Liver (tissue), 8 donors: ENCODE measurements at regions not wholly inside any gene's neighbourhood (a gene's known extent, or its start where the extent isn't known, plus 50 kb on each side); places are given as distances from the start of the nearest gene placed in this dataset.

Source experiments
- DNase-seq: peaks from one replicate; pipeline ENCODE4 v3.0.0-alpha.2; 2017; ENCODE audit warnings: low spot score
- H3K27ac ChIP-seq, 2 donors: one replicate each; pipeline ENCODE4 v1.7.0; 2013; ENCODE audit warnings: inconsistent platforms in 2 of 2, low read length in 2 of 2, control low read depth in 1 of 2, low read depth in 1 of 2, mild to moderate bottlenecking in 1 of 2
- H3K27me3 ChIP-seq, 4 donors: one replicate each; pipeline versions ENCODE4 v1.6.1 to v1.7.0; 2013; ENCODE audit warnings: low read length in 3 of 4, inconsistent platforms in 1 of 4, mild to moderate bottlenecking in 1 of 4, moderate library complexity in 1 of 4; ENCODE audit not compliant: control insufficient read depth in 4 of 4, insufficient read depth in 4 of 4
- H3K36me3 ChIP-seq, 4 donors: one replicate each; pipeline versions ENCODE4 v1.6.1 to v1.7.0; 2013; ENCODE audit warnings: low read length in 3 of 4, mild to moderate bottlenecking in 3 of 4, low read depth in 1 of 4, moderate library complexity in 1 of 4; ENCODE audit not compliant: control insufficient read depth in 4 of 4, insufficient read depth in 3 of 4
- H3K4me1 ChIP-seq, 4 donors: one replicate each; pipeline versions ENCODE4 v1.6.1 to v1.7.0; 2013; ENCODE audit warnings: low read length in 3 of 4, mild to moderate bottlenecking in 3 of 4, moderate library complexity in 1 of 4; ENCODE audit not compliant: control insufficient read depth in 4 of 4, insufficient read depth in 4 of 4
- H3K4me3 ChIP-seq, 3 donors: one replicate each; pipeline versions ENCODE4 v1.6.1 to v1.7.0; 2013; ENCODE audit warnings: low read length in 3 of 3, control low read depth in 1 of 3, low read depth in 1 of 3, mild to moderate bottlenecking in 1 of 3
- H3K9ac ChIP-seq, 2 donors: one replicate each; pipeline ENCODE4 v1.7.0; 2013; ENCODE audit warnings: low read length in 2 of 2, mild to moderate bottlenecking in 2 of 2, moderate library complexity in 2 of 2, control low read depth in 1 of 2, low read depth in 1 of 2
- H3K9me3 ChIP-seq, 4 donors: one replicate each; pipeline versions ENCODE4 v1.6.1 to v1.7.0; 2013; ENCODE audit warnings: low read length in 3 of 4; ENCODE audit not compliant: control insufficient read depth in 4 of 4
- ATF3 ChIP-seq: IDR thresholded peaks from 2 replicates; pipeline ENCODE4 v1.6.1; 2016; ENCODE audit warnings: antibody characterized with exemption
- CTCF ChIP-seq: fragments of 150-350 bp; IDR thresholded peaks from 2 replicates; pipeline ENCODE4 v1.5.1; 2017; ENCODE audit warnings: improper control_type of control experiment, low read depth, low read length; ENCODE audit not compliant: missing input control
- EGR1 ChIP-seq, 2 donors: IDR thresholded peaks; 2 replicates each; pipeline ENCODE4 v1.6.1; 2016 to 2018; ENCODE audit warnings: antibody characterized with exemption in 2 of 2, low read depth in 2 of 2
- FOXA1 ChIP-seq: IDR thresholded peaks from 2 replicates; pipeline ENCODE4 v1.6.1; 2016; ENCODE audit warnings: antibody characterized with exemption
- HNF4A ChIP-seq, 2 donors: conservative IDR thresholded peaks; 2 replicates each; pipeline ENCODE4 v1.6.1; 2016; ENCODE audit warnings: antibody characterized with exemption in 2 of 2, mild to moderate bottlenecking in 2 of 2
- HNF4G ChIP-seq: IDR thresholded peaks from 2 replicates; pipeline ENCODE4 v1.6.1; 2016; ENCODE audit warnings: antibody characterized with exemption
- MAX ChIP-seq: IDR thresholded peaks from 2 replicates; pipeline ENCODE4 v1.6.1; 2016; ENCODE audit warnings: antibody characterized with exemption
- NR2F2 ChIP-seq: IDR thresholded peaks from 2 replicates; pipeline ENCODE4 v1.6.1; 2016; ENCODE audit warnings: antibody characterized with exemption
- RAD21 ChIP-seq, 2 donors: IDR thresholded peaks; 2 replicates each; pipeline ENCODE4 v1.6.1; 2016; ENCODE audit warnings: antibody characterized with exemption in 2 of 2, mild to moderate bottlenecking in 2 of 2
- REST ChIP-seq: IDR thresholded peaks from 2 replicates; pipeline ENCODE4 v1.6.1; 2016; ENCODE audit warnings: antibody characterized with exemption, mild to moderate bottlenecking
- RXRA ChIP-seq, 2 donors: IDR thresholded peaks; 2 replicates each; pipeline ENCODE4 v1.6.1; 2017 to 2018; ENCODE audit warnings: antibody characterized with exemption in 2 of 2, mild to moderate bottlenecking in 1 of 2
- SP1 ChIP-seq: IDR thresholded peaks from 2 replicates; pipeline ENCODE4 v1.6.1; 2018; ENCODE audit warnings: antibody characterized with exemption, mild to moderate bottlenecking
- YY1 ChIP-seq: IDR thresholded peaks from 2 replicates; pipeline ENCODE4 v1.6.1; 2016; ENCODE audit warnings: antibody characterized with exemption, mild to moderate bottlenecking
- ZBTB33 ChIP-seq: IDR thresholded peaks from 2 replicates; pipeline ENCODE4 v1.6.1; 2016; ENCODE audit warnings: antibody characterized with exemption
- WGBS: extraction: QIAGEN DNeasy Blood & Tissue Kit; methylation state at CpG from one replicate; pipeline ENCODE4 v1.1.7; 2013; 5-methylcytosine and 5-hydroxymethylcytosine counted together
- donor health status: healthy.
- donor health status: healthy.
- donor health status: healthy.
- donor health status: healthy.
- donor health status: healthy.

- WGBS, result 87% methylated on average over 1 of the region's 1 CpG
- TF ChIP-seq CTCF, result no peak
- TF ChIP-seq NR2F2, result no peak
- TF ChIP-seq REST, result no peak
Observed at GRCh38 chr3:117235304-117235703, 525.7 kb downstream of the TUSC7 start.

GRCh38 chr3:117238806-117239205, 529.2 kb downstream of the TUSC7 start:
- no peak overlapping the region for H3K9ac ChIP-seq
- no peak overlapping the region for H3K27ac ChIP-seq
- no peak for DNase-seq
- no peaks in the 10 kb centered on the region for H3K36me3 ChIP-seq
- 86% methylated on average over 3 of the region's 3 CpGs for WGBS
- H3K4me3 ChIP-seq, result no peak overlapping the region
- no peaks in the 10 kb centered on the region for H3K27me3 ChIP-seq
- no peaks in the 10 kb centered on the region for H3K9me3 ChIP-seq
- H3K4me1 ChIP-seq, result no peaks in the 10 kb centered on the region
- no peak for TF ChIP-seq NR2F2
- no peak for TF ChIP-seq RAD21 (IDR thresholded peaks at IDR 0.05)
- no peak for TF ChIP-seq EGR1 (IDR thresholded peaks at IDR 0.05; ENCODE audit: low read depth in 2 of 2)
- TF ChIP-seq MAX, result no peak
- TF ChIP-seq RXRA (IDR thresholded peaks at IDR 0.05), result no peak
- no peak for TF ChIP-seq FOXA1
- TF ChIP-seq HNF4G, result no peak
- TF ChIP-seq HNF4A (conservative IDR thresholded peaks at IDR 0.05), result no peak
- no peak for TF ChIP-seq ATF3

More at GRCh38 chr3:117235304-117235703, 525.7 kb downstream of the TUSC7 start:
- Histone ChIP-seq H3K36me3 (no peaks in the 10 kb centered on the region), H3K9ac (no peak overlapping the region), H3K27ac (no peak overlapping the region), H3K9me3 (no peaks in the 10 kb centered on the region), H3K4me3 (no peak overlapping the region), H3K27me3 (no peaks in the 10 kb centered on the region), H3K4me1 (peaks cover 0 to 2% (median 0%) of the 10 kb centered on the region in 4 donors)
- DNase-seq, result no peak

GRCh38 chr3:117243657-117244056, 534.1 kb downstream of the TUSC7 start:
- no peak overlapping the region for H3K9ac ChIP-seq
- 80% methylated on average over 2 of the region's 2 CpGs for WGBS
- H3K4me3 ChIP-seq, result no peak overlapping the region
- no peak for DNase-seq
- H3K36me3 ChIP-seq, result no peaks in the 10 kb centered on the region
- H3K27me3 ChIP-seq, result no peaks in the 10 kb centered on the region
- H3K27ac ChIP-seq, result no peak overlapping the region
- TF ChIP-seq SP1 (no peak), FOXA1 (no peak), EGR1 (IDR thresholded peaks at IDR 0.05; ENCODE audit: low read depth in 2 of 2) (no peak), YY1 (no peak), HNF4G (no peak), REST (no peak), ZBTB33 (no peak), RAD21 (IDR thresholded peaks at IDR 0.05) (no peak), NR2F2 (no peak)
- H3K4me1 ChIP-seq, result no peaks in the 10 kb centered on the region
- H3K9me3 ChIP-seq, result no peaks in the 10 kb centered on the region
